Ureter (tissue), 1 donor: ENCODE measurements at regions not wholly inside any gene's neighbourhood (a gene's known extent, or its start where the extent isn't known, plus 50 kb on each side); places are given as distances from the start of the nearest gene placed in this dataset.
"Not testable (repeated sequence)": the region's sequence is repeated elsewhere in the genome, so short reads cannot be mapped to it uniquely, and the experiment has no call there.

Experiments
- DNase-seq: peaks from one replicate; pipeline ENCODE4 v3.0.0-alpha.2; 2020; ENCODE audit warnings: low spot score
- donor health status: DM: yes; HTN: yes; CAD: no.

DNA sequence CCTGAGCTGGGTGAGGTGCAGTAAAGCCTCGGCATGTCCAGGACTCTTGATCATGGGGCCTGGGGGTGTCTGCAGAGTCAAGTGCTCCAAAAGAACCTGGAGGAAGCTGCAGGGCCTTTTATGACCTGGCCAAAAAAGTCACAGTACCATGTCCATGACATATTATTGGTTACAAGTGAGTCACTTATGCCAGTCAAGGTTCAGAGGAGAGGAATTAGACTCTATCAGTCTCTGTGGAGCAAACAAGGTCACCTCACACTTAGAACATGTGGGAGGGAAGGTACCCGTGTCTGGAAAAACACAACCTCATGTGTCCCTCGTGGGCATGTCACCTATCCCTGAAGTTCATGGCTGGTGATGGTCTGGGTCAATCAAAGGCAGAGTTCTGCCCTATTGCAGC, 465.7 kb downstream of the FBXO15 start:
- no peak for DNase-seq

DNA sequence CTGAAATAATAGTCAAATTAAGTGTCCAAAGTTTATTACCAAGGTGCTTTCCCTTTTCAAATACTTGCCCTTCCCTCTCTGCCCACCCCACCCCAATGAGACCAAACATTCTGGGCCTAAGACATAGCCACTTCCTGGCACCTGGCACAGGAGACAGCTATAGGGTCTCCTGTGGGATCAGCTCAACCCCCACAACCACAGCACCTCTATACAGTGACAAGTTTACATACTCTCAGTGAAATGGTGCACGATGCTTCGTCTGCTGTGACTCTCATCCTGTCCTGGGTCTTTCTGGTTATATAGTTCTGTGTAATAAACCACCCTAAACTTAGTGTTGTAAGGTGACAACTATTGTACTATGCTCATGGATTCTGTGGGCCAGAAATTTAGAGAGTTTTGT, 466.2 kb downstream of the FBXO15 start:
- DNase-seq, result no peak

DNA sequence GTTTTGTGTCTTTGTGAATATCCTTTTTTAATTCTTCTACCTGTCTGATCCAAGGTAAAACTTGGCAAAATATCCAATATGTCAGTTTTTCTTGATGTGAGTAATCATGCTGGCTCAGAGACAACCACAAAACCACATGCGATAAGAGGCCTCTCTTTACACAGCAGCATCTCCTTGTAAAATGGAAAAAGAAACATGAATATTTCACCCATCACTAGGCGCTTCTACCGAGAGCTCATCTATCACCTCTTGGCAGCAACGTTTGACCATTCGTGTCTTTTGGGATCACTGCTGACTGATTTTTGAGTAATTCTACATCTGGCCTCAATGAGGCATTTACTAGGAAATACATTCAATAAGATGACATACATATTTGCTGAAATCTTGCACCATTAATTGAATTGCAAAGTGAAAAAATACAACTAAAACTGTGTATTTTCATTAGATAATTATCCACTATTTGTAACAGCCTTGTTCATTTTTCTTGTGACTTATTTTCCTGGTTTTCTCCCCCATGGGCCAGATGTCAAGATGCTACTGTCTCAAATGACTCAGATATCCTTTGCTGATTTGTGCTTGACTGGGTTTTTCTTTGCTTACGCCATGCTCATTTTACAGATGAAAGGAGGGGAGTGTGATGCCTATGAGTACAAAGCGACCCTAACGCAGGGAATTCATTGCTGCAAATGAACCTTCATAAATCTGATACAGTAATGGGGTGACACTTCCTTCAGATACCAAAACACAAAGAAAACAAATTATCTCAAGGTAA, 467.5 kb downstream of the FBXO15 start:
- DNase-seq, result no peak

DNA sequence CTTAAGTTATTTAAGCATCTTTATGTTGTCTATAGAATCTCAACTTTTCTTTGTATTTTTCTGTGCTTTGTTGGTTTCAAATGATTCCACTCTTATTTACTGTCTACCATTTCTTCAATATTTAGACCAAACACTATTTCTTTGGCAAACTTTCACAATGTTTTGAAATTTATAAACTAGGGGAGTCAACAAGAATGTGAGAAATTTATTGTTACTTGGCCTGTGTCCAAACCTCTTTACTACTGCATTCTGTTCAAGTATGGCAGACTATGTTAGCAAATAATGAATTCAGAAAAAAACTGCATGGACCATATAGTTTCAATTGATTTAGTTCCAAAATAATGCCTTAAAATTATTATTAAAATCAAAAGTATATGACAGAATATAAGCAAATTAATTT, 470.2 kb downstream of the FBXO15 start:
- no peak for DNase-seq

DNA sequence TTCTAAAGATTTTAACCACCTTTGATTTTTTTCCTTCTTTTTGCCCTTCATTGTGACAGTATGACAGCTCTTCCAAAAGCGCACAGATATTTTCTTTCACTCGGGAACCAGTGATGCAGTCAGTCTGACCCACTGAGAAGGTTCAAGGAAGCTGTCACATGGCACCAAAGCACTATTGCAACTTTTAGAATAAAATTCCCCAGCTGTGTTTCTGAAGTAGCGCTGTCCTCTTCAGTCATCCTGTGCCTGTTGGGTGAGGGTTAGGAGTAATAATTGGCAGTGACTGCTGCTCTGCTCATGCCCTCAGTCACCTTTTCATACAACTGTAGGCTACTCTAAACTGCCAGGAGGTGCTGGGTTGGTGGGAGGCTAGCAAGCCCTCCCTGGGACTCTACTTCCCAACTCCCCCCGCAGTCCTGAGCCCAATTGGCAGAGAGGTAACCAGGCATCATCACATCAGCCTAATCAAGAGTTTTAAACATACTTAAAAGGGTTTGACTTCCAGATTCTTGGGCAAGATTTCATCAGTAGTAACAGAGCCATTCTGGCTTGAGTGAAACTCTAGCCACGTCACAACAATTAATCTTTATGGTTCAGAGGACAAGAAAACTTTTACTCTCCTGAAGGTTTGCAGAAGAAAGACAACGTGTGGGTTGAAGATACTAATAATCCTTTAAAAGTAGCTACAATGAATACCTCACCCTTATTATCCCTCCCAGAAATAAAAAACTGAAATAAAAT, 473.3 kb downstream of the FBXO15 start:
- no peak for DNase-seq

DNA sequence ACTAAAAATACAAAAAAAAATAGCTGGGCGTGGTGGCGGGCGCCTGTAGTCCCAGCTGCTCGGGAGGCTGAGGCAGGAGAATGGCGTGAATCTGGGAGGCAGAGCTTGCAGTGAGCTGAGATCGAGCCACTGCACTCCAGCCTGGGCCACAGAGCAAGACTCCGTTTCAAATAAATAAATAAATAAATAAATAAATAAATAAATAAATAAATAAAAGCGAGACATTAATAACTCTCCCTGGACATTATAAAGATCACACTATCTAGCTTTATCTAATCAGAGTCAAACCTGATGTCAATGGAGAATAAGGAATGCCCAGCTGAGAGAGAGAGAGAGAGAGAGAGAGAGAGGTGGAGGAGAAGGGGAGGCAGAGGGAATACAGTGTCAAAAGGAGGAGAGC, 476.2 kb downstream of the FBXO15 start:
- not testable (repeated sequence) for DNase-seq

DNA sequence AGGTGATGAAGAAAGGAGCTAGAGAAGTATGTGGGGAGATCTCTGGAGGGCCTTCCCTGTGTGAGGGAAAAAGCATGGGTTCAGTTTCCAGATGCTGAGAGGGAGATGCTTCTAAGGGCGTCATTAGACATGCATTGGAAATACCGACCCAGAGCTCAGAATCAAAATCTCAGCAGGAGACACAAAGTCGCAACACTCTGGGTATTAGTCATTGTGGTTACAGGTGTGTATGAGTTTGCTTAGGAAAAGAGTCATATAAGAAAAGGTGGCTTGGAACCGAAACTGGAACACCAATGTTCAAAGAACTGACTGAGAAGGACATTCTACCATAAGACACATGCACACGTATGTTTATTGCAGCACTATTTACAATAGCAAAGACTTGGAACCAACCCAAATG, 477.1 kb downstream of the FBXO15 start:
- no peak for DNase-seq

DNA sequence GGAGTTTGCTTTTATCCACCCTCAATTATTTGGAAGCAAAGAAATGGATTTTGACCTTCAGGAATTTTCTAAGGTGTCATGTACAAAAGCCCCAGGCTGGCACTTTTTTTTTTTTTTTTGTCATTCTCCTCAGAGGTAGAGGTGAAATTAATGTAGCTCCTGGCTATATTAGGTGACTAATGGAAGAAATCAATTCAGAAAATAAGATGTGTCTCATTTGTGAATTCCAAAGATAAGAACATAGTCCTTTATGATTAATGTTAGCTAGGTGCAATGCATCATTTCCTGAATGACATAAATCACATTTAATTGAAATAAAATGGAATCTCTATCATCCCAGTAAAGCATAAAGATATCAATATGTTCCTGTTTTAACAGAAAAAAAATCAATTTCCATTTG, 477.6 kb downstream of the FBXO15 start:
- no peak for DNase-seq

DNA sequence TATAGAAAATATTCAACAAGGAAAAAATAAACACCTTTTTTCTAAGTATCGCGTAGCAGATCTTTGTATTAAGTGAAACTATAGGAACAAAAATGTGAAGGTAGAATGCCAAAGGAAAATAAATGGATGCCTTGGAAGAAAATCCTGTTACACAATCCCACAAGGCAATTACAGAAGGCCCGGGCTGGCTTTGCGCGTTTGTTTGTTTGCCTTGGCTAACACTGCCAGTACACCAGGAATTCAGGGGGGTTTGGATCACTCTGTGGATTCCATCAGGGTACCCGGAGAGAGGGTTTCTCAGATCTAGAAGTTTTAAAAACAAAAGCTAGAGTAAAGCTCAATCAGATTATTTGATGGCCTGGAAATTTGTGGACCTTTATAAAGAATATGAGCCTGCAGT, 478.3 kb downstream of the FBXO15 start:
- DNase-seq, result peak; percentile 65

DNA sequence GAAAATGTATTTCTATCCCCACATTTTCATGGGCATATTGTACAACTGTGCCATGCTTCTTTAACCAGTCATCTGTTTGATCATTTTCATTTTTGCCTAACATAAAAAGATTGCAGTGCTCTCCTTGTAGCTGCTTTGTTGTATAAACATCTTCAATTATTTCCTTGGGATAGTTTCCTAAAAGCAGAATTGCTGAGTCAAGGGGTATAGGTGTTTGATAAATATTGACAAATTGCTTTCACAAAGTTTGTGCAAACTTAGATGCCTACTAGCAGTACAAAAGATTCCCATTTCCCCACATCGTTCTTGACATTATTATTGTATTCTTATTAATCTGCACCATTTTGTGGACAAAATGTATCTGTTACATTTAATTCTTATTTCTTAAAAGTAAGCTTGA, 479.6 kb downstream of the FBXO15 start:
- DNase-seq, result no peak

DNA sequence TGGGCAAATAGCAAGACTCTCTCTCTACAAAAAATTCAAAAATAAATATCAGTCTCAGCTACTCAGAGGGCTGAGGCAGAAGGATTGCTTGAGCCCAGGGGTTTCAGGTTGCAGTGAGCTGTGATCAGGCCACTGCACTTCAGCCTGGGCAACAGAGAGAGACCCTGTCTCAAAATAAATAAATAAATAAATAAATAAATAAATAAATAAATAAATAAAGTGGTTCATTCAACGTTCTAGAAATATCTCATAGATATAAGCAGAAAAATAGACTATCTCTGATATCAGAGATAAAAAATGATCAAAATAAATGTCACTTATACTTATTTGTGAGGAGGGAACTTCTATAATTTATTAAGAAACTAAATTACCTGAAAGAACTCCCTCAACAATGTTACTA, 480.9 kb downstream of the FBXO15 start:
- no peak for DNase-seq

DNA sequence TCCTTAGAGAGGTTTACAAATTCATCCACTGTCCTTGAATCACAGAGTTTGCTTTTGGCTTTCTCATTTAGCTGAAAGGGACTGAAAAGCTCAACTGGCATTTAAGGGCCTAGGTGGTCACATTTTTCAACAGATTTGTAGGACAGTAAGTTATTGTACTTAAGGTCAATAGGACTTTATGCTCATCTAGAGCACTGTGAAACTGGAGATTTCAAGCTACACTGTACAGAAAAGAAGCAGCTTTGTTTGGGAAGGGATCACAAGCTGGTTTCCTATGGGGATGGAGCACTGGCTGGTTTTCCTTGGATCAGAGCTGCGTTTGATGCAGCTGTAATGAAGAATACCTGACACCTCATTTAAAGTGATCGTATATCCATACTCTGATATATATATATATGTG, 482.7 kb downstream of the FBXO15 start:
- no peak for DNase-seq

DNA sequence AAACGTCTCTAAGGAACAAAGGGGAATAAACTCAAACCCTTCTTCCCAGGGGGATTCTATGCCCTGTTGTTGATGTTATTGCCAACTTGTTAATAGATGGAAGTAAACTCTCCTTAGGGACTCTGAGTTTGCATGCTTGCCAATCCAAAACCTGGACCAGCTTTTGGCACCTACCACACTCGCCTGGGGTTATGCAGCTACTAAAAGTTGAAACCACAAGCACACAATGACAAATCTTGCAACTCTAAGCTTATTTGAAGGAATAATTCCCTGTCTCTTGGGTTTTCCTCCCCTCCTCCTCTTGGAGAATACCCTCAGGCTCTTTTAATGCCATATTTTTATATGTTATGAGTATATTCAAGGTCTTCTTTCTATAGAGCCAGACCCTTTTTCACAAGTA, 484.1 kb downstream of the FBXO15 start:
- DNase-seq, result no peak

DNA sequence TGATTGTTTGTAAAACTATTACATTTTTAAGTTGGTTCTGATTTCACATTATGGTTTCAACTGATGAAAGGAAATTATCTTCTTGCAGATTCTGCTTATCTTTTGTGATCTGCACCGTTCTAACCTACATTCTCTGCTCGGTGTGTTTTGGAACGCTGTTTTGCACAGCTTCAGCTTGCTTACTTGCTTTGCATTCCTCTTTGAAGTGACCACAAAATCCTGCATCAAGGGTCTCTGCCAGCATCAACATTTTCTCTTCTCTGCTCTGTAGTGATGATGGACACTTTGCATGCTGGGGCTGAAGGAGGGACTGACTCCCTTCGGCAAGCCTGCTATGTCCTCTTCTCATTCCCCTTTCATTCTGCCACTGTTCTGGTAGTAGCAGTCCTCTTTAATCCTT, 485.2 kb downstream of the FBXO15 start:
- DNase-seq, result no peak

DNA sequence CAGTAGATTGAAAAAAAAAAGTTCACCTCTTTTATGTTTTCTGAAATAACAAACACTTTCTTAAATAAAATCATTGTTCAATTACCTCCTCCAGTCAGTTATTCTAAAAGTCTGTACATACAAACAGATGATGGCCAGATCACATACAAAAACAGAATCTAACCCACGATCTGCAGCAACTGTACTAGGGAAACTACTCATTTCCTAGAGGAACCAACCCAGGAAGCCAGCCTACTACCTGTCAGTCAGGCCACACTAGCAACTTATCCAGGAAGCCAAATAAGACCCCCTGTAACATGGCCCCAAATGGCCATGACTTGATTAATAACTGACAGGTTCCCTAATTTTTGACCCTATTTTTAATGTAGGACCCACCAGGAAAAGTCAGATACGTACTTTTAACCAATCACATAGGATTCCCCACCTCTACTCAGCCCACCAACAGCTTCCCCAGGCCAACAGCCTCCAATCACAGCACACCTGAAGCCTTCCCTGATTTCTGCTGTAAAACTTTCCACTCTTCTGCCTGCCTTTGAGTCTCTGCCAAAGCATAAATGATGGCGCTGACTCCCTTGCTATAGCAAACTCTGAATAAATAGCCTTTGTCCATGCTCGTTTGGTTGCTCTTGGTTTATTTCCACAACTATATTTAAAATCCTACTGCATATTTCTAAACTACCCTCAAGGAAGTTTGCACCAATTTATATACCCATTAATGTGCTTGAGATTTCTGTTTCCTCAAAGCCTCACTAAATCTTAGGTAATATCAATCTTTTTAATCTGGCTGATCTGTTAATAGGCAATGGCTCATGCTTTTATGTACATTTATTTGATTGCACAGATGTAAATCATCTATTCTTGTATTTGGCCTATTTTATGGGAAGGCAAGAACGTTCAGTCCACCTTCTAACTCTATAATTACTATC, 486.4 kb downstream of the FBXO15 start:
- DNase-seq, result no peak

DNA sequence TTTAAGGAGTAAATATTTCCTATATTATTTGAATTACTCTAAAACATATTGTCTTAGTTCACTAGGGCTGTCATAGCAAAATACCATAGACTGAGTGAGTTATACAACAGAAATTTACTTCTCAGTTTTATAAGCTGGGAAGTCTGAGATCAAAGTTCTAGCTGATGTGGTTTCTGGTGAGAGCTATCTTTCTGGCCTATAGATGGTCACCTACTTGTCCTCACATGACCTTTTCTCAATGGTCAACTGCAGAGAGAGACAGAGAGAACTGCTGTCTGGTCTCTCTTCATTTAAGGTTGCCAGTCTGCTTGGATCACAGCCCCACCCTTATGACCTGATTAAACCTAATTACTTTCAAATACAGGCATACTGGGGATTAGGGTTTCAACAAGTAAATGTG, 490.9 kb downstream of the FBXO15 start:
- DNase-seq, result no peak

DNA sequence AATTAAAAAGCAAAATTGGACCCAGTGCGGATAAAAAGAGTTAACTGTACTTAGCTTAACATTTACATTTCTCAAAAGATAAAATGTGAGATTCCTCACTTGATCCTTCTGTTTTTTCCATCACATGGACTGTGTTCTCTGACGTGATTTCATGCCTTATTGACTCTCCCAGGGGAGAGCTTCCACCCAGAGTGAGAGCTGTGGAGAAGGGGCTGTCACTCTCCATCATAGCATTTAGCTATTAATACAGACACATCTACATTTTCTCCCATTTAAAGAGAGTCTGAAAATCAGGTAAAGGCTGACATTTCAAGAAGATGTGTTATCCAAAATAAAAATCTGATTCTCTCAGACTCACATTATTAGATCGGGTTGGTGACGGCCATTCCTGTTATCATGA, 493.8 kb downstream of the FBXO15 start:
- DNase-seq, result no peak

DNA sequence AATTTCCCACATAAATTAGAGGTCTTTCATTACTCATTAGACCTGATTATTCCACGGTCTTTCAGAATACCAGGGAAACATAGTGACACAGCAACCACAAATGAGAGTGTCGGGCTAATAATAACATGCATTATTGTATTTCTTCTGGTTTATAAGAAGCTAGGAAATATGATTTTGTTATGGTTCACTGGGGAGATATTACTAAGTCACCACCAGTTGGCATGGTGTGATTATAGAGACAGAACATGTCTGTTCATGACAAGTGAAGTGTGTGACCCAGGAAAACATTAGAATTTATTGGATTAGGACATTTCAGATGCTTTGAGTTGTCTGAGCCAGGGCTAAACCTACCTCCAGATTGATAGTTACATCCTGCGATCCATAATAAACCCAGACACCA, 494.4 kb downstream of the FBXO15 start:
- no peak for DNase-seq

DNA sequence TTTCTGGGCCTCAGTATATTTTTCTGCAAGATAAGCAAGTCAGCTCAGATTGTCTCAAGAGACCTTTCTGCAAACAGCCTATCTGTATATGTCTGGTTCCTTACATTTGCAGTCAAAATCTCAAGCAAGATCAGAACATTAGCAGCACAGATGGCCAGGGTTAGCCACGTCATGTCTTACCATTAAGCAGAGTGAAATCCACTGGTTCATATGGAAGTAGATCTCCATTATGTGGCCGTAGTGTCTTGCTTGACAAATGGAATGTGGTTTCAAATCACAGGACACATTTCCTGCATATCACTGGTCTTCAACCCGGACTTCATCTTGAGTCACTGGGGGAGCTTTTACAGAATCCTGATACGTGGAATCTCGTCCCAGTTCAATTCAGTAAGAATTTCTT, 500.2 kb downstream of the FBXO15 start:
- DNase-seq, result no peak

DNA sequence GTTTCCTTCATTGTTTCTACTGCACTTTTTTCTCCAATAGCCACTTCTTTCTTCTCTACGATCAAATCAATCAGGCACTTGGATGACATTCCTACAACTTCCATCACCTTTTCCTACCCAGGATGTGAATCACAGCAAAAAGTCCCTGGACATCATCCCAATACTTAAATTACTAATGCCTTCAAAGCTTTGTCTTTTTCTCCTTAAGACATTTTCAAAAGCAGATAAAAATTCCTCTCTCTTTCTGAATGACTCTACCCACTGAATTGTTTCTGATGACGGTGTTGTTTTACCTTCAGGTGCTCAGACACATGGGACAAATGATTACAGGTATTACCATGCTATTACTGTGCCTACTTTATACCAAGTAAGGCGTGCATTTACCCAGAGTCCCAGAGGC, 500.9 kb downstream of the FBXO15 start:
- no peak for DNase-seq

DNA sequence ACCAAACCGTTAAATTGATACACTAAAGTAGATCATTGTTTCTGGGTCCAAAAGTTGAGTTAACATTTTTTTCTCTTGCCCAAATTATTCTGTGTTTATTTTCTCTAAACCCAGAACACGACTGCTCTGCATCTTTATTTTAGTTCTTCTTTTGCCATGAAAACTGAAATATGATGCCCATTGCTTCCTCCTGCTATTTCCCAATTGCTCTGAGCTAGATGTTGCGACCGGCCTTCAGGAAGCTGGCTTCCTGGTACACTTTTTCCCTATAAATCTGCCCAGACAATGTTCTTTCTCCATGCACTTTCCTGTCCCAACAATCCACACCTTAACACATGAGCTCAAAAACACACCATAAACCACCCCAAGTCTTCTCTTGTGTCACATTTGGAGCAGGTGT, 501.4 kb downstream of the FBXO15 start:
- no peak for DNase-seq

DNA sequence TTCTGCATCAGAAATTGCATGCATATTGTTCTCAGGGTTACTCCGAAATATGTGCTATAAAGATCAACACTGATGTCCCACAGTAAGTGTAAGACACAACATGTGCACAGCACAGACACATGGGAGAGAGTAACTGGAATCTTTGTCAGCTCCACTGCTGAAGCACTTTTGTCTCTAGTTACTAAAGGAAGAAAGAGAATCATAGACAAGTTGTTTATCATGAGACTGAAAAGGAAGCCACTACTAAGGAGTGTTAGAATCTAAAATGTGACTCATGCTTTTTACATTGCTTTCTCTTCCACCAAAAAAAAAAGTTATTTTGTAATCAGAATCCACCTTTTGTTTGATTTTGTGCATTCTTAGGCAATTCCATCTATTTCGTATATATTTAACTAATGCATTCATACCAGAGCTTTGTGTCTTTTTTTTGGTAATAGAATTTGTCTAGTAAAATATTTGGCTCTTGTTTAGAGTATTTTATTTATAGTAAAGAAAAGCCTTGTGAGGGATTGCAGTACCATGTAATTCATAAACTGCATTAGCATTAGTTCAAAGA, 502.4 kb downstream of the FBXO15 start:
- no peak for DNase-seq
